ENCODE measurements at regions not wholly inside any gene's neighbourhood (a gene's known extent, or its start where the extent isn't known, plus 50 kb on each side); places are given as distances from the start of the nearest gene placed in this dataset.

DNA sequence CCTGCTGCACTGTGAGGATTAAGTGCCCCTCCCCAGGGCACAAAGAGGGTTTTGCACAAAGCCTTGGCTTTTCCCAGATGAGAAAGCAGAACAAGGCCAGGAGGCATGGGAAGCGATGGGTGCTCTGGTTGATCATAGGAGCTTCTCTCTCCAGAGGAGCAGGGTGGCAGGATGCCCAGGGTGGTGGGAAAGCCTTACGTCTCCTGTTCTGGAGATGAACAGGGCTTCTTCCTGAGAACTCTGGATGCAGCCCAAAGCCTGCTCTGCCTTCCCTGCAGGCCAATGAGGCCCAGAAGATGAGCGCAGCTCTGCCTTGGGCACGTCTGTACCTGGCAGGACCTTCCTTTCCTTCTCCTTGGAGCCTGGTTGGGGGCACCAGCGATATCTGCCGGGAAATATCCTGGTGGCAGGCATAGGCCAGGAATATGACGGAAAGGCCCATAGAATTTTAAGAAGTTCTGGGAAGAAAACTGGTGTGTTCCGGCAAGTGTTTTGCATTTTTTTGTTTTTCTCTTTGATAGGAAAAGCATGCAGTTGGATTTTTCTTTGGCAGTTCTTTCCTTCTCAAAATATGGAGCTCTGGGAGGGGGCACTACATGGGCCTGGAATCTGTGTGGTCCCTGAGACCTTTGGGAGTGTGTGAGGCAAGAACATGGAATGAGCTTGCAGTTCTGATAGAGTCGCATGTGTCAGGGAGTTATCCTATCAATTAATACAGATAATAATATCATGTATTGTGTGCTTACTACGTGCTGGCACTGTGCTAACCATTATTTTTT is 253.2 kb upstream of the KLF4 start:
- Histone ChIP-seq H2AFZ (ENCODE audit: low read depth, low read length, poor library complexity, severe bottlenecking) (no peak overlapping the region), H3K9me3 (ENCODE audit: control insufficient read depth in 1 of 2, insufficient read depth in 1 of 2, low read depth in 1 of 2, low read length in 2 of 2) (no peaks in the 10 kb centered on the region), H4K20me1 (ENCODE audit: insufficient read depth) (no peaks in the 10 kb centered on the region), H3K4me3 (replicated peaks in 1 of 2; ENCODE audit: low read depth in 1 of 2, low read length in 2 of 2) (no peak overlapping the region), H3K4me2 (ENCODE audit: low read length) (no peak overlapping the region), H3K9ac (ENCODE audit: low read length) (no peak overlapping the region), H3K9me2 (ENCODE audit: insufficient read depth) (no peaks in the 10 kb centered on the region), H3K27ac (ENCODE audit: low read depth, low read length) (no peak overlapping the region), H3K4me1 (ENCODE audit: control insufficient read depth in 1 of 2, insufficient read depth in 2 of 2, low read length in 2 of 2) (peaks cover 6 to 9% of the 10 kb centered on the region in 2 experiments; a peak in 3 of 4 replicates), H3K27me3 (ENCODE audit: insufficient read depth, low read length) (no peaks in the 10 kb centered on the region), H3K36me3 (ENCODE audit: control insufficient read depth in 1 of 2, insufficient read depth in 2 of 2, low read length in 2 of 2) (no peaks in the 10 kb centered on the region), H3K79me2 (ENCODE audit: insufficient read depth, low read length) (no peaks in the 10 kb centered on the region)
- TF ChIP-seq FOSL1 (IDR thresholded peaks at IDR 0.05; ENCODE audit: low read depth) (no peak), POLR2A (IDR thresholded peaks at IDR 0.05; ENCODE audit: borderline replicate concordance, extremely low read depth, insufficient read depth, insufficient read length) (no peak)
- RAD21 ChIA-PET (ENCODE audit: low non-redundant PET in 1 of 2, low total read pairs in 2 of 2, uncharacterized antibody in 2 of 2, unreplicated experiment in 2 of 2), result no interaction called here
- ATAC-seq (no peak), DNase-seq (ENCODE audit: low read depth, low spot score) (no peak)
- BruUV-seq (replicated peaks), result no TSS peak
- intact Hi-C loops (cut with micrococcal nuclease), result no loop called here
- POLR2A ChIA-PET, result interaction anchor here (0.9 kb wide), 1 partner anchor 13 kb away, joined by 3 read pairs; no protein-coding TSS in a partner anchor
- CTCF ChIA-PET, result no interaction called here

DNA sequence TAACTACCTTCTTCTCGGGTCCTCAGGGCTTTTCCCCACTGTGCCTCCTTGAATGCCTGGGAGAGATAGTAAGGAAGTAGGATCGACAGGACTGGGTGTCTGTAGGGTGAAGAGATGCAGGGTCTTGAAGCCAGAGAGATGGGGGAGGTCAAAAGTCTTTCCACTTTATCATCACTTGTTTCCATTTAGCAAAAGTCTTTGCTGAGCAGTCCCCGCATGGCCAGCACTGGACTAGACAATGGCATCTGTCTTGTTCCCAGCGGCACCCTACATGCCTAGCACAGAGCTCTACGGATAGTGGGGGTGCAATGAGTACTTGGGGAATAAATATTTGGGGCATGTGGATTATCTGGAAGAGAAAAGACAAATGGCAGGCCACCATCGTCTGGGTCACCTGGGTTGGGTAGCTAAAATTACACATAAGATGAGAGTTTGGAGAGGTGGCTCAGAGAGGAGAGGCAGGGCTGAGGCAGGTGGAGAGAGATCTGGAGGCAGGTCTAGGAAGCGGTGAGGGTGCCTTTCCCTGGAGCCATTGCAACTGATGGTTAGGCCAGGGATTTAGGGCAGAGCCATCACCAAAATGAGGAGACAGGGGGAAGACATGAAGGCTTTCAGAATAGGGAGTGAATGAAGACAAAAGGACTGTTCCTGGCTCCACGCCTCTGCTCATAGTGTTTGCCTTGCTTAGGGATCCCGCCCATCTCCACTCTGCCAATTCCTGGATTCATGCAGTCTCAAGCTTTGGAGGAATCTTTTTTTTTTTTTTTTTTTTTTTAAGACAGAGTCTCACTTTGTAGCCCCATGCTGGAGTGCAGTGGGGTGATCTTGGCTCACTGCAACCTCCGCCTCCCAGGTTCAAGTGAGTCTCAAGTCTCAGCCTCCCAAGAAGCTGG is 250.8 kb upstream of the KLF4 start:
- H3K4me2 ChIP-seq (ENCODE audit: low read length), result no peak overlapping the region

More for the DNA sequence above, 250.8 kb upstream of the KLF4 start:
- ATAC-seq (no peak), DNase-seq (ENCODE audit: low read depth, low spot score) (no peak)
- Histone ChIP-seq H3K9me2 (ENCODE audit: insufficient read depth) (no peaks in the 10 kb centered on the region), H3K27ac (ENCODE audit: low read depth, low read length) (no peak overlapping the region), H2AFZ (ENCODE audit: low read depth, low read length, poor library complexity, severe bottlenecking) (no peak overlapping the region), H3K27me3 (ENCODE audit: insufficient read depth, low read length) (no peaks in the 10 kb centered on the region), H3K9me3 (ENCODE audit: control insufficient read depth in 1 of 2, insufficient read depth in 1 of 2, low read depth in 1 of 2, low read length in 2 of 2) (no peaks in the 10 kb centered on the region), H3K79me2 (ENCODE audit: insufficient read depth, low read length) (no peaks in the 10 kb centered on the region), H3K4me1 (ENCODE audit: control insufficient read depth in 1 of 2, insufficient read depth in 2 of 2, low read length in 2 of 2) (peaks cover 6 to 12% of the 10 kb centered on the region in 2 experiments; a peak in 3 of 4 replicates), H3K36me3 (ENCODE audit: control insufficient read depth in 1 of 2, insufficient read depth in 2 of 2, low read length in 2 of 2) (no peaks in the 10 kb centered on the region), H4K20me1 (ENCODE audit: insufficient read depth) (no peaks in the 10 kb centered on the region), H3K9ac (ENCODE audit: low read length) (no peak overlapping the region), H3K4me3 (replicated peaks in 1 of 2; ENCODE audit: low read depth in 1 of 2, low read length in 2 of 2) (no peak overlapping the region)
- BruUV-seq (replicated peaks), result no TSS peak
- ChIA-PET POLR2A (interaction anchor here (0.6 to 1.5 kb wide), 2 partner anchors 9 to 11 kb away, joined by 3 to 4 read pairs; no protein-coding TSS in a partner anchor), RAD21 (ENCODE audit: low non-redundant PET in 1 of 2, low total read pairs in 2 of 2, uncharacterized antibody in 2 of 2, unreplicated experiment in 2 of 2) (no interaction called here), CTCF (no interaction called here)
- TF ChIP-seq FOSL1 (IDR thresholded peaks at IDR 0.05; ENCODE audit: low read depth), result no peak
- no peak for TF ChIP-seq CBX3 (IDR thresholded peaks at IDR 0.05; ENCODE audit: low read depth)
- no peak for TF ChIP-seq EZH2 (IDR thresholded peaks at IDR 0.05)
- no peak for TF ChIP-seq SIN3A (IDR thresholded peaks at IDR 0.05; ENCODE audit: low read depth)
- TF ChIP-seq TCF7L2 (IDR thresholded peaks at IDR 0.05; ENCODE audit: borderline replicate concordance, extremely low read depth, insufficient read depth, insufficient read length), result no peak
- intact Hi-C loops (cut with micrococcal nuclease), result no loop called here

Data from HCT116 (cell line).